SK-N-SH (cell line): ENCODE measurements at regions not wholly inside any gene's neighbourhood (a gene's known extent, or its start where the extent isn't known, plus 50 kb on each side); places are given as distances from the start of the nearest gene placed in this dataset.
"Not testable (repeated sequence)": the region's sequence is repeated elsewhere in the genome, so short reads cannot be mapped to it uniquely, and the experiment has no call there.

Source experiments
- CTCF ChIA-PET: fragments of 300-600, 350-600 bp; formaldehyde crosslinking; extraction: SDS; loops from one replicate; lab custom pipeline; 2021; lab: Yijun Ruan, JAX
- POLR2A ChIA-PET: fragments of 350-600 bp; sonication (Branson Sonifier 250); formaldehyde crosslinking; extraction: SDS; loops from one replicate; lab custom pipeline; 2020; ENCODE audit warnings: antibody characterized with exemption, inconsistent platforms; lab: Yijun Ruan, JAX
- DNase-seq: peaks from one replicate; pipeline ENCODE4 v3.0.0; 2012
- H2AFZ ChIP-seq: fragments of 200-600 bp; sonication (generic); 2 replicates; pipeline ENCODE4 v1.8.1; 2016; ENCODE audit warnings: antibody characterized with exemption, mild to moderate bottlenecking, low read depth
- H3F3A ChIP-seq: fragments of 200-600 bp; sonication (generic); replicated peaks from 2 replicates; pipeline ENCODE3; 2016; ENCODE audit warnings: antibody characterized with exemption, mild to moderate bottlenecking; ENCODE audit not compliant: insufficient read depth
- H3K27ac ChIP-seq, 2 experiments: fragments of 200-500 bp in 1 of 2; fragments of 200-600 bp in 1 of 2; sonication (Bioruptor generic) in 1 of 2; sonication (generic), shearing (Covaris generic) in 1 of 2; 2 replicates each; pipeline versions ENCODE4 v1.5.1 to v1.6.1; 2014 to 2016; ENCODE audit warnings: low read depth in 2 of 2, inconsistent platforms in 1 of 2, low read length in 1 of 2, mild to moderate bottlenecking in 1 of 2, mixed read lengths in 1 of 2
- H3K27me3 ChIP-seq: fragments of 200-600 bp; sonication (generic), shearing (Covaris generic); 2 replicates; pipeline ENCODE4 v1.6.1; 2016; ENCODE audit warnings: mixed run types; ENCODE audit not compliant: insufficient read depth
- H3K36me3 ChIP-seq, 2 experiments: fragments of 200-500 bp in 1 of 2; fragments of 200-600 bp in 1 of 2; sonication (Bioruptor generic) in 1 of 2; sonication (generic) in 1 of 2; replicated peaks in 1 of 2; 2 replicates each; pipeline versions ENCODE3 to v1.5.1; 2014 to 2016; ENCODE audit warnings: low read length in 1 of 2, mild to moderate bottlenecking in 1 of 2; ENCODE audit not compliant: insufficient read depth in 2 of 2, control insufficient read depth in 1 of 2
- H3K4me1 ChIP-seq, 2 experiments: fragments of 200-500 bp in 1 of 2; fragments of 200-600 bp in 1 of 2; sonication (Bioruptor generic) in 1 of 2; sonication (generic), shearing (Covaris generic) in 1 of 2; 2 replicates each; pipeline versions ENCODE4 v1.5.1 to v1.6.1; 2014 to 2016; ENCODE audit warnings: low read depth in 1 of 2, low read length in 1 of 2, mixed run types in 1 of 2; ENCODE audit not compliant: insufficient read depth in 2 of 2, control insufficient read depth in 1 of 2
- H3K4me2 ChIP-seq: fragments of 200-600 bp; sonication (generic), shearing (Covaris generic); 2 replicates; pipeline ENCODE4 v1.6.1; 2017; ENCODE audit warnings: mixed run types
- H3K4me3 ChIP-seq, 2 experiments: fragments of 200-500 bp in 1 of 2; fragments of 200-600 bp in 1 of 2; sonication (Bioruptor generic) in 1 of 2; sonication (generic), shearing (Covaris generic) in 1 of 2; 2 replicates each; pipeline versions ENCODE4 v1.5.1 to v1.8.1; 2014 to 2016; ENCODE audit warnings: low read depth in 2 of 2, inconsistent platforms in 1 of 2, low read length in 1 of 2, mild to moderate bottlenecking in 1 of 2, mixed read lengths in 1 of 2, moderate library complexity in 1 of 2
- H3K79me2 ChIP-seq: fragments of 200-600 bp; sonication (generic); 2 replicates; pipeline ENCODE4 v1.8.1; 2017; ENCODE audit warnings: mild to moderate bottlenecking; ENCODE audit not compliant: insufficient read depth
- H3K9ac ChIP-seq: fragments of 200-600 bp; sonication (generic); 2 replicates; pipeline ENCODE4 v1.6.1; 2017; ENCODE audit warnings: mixed run types
- H3K9me2 ChIP-seq: fragments of 200-600 bp; sonication (generic); 2 replicates; pipeline ENCODE4 v1.6.1; 2017; ENCODE audit warnings: mixed run types
- H3K9me3 ChIP-seq: fragments of 200-600 bp; sonication (generic); 2 replicates; pipeline ENCODE4 v1.6.1; 2017; ENCODE audit warnings: mixed run types, mild to moderate bottlenecking, moderate library complexity
- H4K20me1 ChIP-seq: fragments of 200-600 bp; sonication (generic); 2 replicates; pipeline ENCODE4 v1.6.1; 2017; ENCODE audit warnings: mild to moderate bottlenecking, mixed run types; ENCODE audit not compliant: insufficient read depth
- ELF1 ChIP-seq: IDR thresholded peaks from 2 replicates; pipeline ENCODE4 v1.4.0; 2012
- FOXJ3 ChIP-seq: sonication (generic); formaldehyde crosslinking; IDR thresholded peaks from 2 replicates; pipeline ENCODE4 v1.5.1; 2020; ENCODE audit warnings: mild to moderate bottlenecking, missing genetic modification reagents
- GATA2 ChIP-seq: sonication (generic); formaldehyde crosslinking; IDR thresholded peaks from 2 replicates; pipeline ENCODE4 v1.5.0; 2020; ENCODE audit warnings: mild to moderate bottlenecking, missing genetic modification reagents
- MXI1 ChIP-seq: IDR thresholded peaks from 2 replicates; pipeline ENCODE4 v1.6.1; 2012; ENCODE audit warnings: mild to moderate bottlenecking, low read depth, low read length, improper control_type of control experiment
- RCOR1 ChIP-seq: fragments of 150-350 bp; IDR thresholded peaks from 2 replicates; pipeline ENCODE4 v1.6.1; 2017; ENCODE audit warnings: antibody characterized with exemption, low read length
- REST ChIP-seq: IDR thresholded peaks from 2 replicates; pipeline ENCODE4 v1.6.1; 2012; ENCODE audit warnings: mild to moderate bottlenecking, low read depth, low read length, moderate library complexity
- RFX5 ChIP-seq: IDR thresholded peaks from 2 replicates; pipeline ENCODE4 v1.6.1; 2012; ENCODE audit warnings: mild to moderate bottlenecking, improper control_type of control experiment, low read length
- RXRA ChIP-seq: IDR thresholded peaks from 2 replicates; pipeline ENCODE4 v1.4.0; 2012; ENCODE audit warnings: low read depth, mild to moderate bottlenecking, borderline replicate concordance
- SIN3A ChIP-seq: IDR thresholded peaks from 2 replicates; pipeline ENCODE4 v1.6.1; 2012; ENCODE audit warnings: low read depth, mild to moderate bottlenecking, low read length, moderate library complexity, borderline replicate concordance
- SMC3 ChIP-seq: IDR thresholded peaks from 2 replicates; pipeline ENCODE4 v1.6.1; 2012; ENCODE audit warnings: low read depth, low read length, improper control_type of control experiment
- TAF1 ChIP-seq: IDR thresholded peaks from 2 replicates; pipeline ENCODE4 v1.6.1; 2012; ENCODE audit warnings: low read depth, mild to moderate bottlenecking, low read length, moderate library complexity, borderline replicate concordance
- TCF12 ChIP-seq: IDR thresholded peaks from 2 replicates; pipeline ENCODE4 v1.4.0; 2012
- YY1 ChIP-seq: IDR thresholded peaks from 2 replicates; pipeline ENCODE4 v1.4.0; 2012; ENCODE audit warnings: low read depth, mild to moderate bottlenecking
- WGBS: methylation state at CpG from one replicate; pipeline ENCODE4 v1.1.6; 2017; ENCODE audit warnings: low lambda C conversion rate; 5-methylcytosine and 5-hydroxymethylcytosine counted together

GRCh38 chr3:20552605-20553275 is 366.7 kb upstream of the SGO1 start:
- ChIA-PET CTCF (no interaction called here), POLR2A (no interaction called here)
- Histone ChIP-seq H3K4me3 (no peak overlapping the region), H4K20me1 (no peaks in the 10 kb centered on the region), H3K27ac (no peak overlapping the region), H3K9ac (no peak overlapping the region), H3F3A (no peaks in the 10 kb centered on the region), H3K4me1 (no peaks in the 10 kb centered on the region), H3K27me3 (no peaks in the 10 kb centered on the region), H3K79me2 (no peaks in the 10 kb centered on the region), H2AFZ (no peak overlapping the region), H3K9me2 (no peaks in the 10 kb centered on the region), H3K9me3 (no peaks in the 10 kb centered on the region), H3K4me2 (no peak overlapping the region), H3K36me3 (no peaks in the 10 kb centered on the region)
- no peak for TF ChIP-seq MXI1
- no peak for TF ChIP-seq TAF1
- no peak for TF ChIP-seq YY1
- TF ChIP-seq GATA2 (CRISPR knock-in tag) = no peak
- WGBS = 80% methylated on average over 6 of the region's 16 CpGs
- no peak for DNase-seq

DNA sequence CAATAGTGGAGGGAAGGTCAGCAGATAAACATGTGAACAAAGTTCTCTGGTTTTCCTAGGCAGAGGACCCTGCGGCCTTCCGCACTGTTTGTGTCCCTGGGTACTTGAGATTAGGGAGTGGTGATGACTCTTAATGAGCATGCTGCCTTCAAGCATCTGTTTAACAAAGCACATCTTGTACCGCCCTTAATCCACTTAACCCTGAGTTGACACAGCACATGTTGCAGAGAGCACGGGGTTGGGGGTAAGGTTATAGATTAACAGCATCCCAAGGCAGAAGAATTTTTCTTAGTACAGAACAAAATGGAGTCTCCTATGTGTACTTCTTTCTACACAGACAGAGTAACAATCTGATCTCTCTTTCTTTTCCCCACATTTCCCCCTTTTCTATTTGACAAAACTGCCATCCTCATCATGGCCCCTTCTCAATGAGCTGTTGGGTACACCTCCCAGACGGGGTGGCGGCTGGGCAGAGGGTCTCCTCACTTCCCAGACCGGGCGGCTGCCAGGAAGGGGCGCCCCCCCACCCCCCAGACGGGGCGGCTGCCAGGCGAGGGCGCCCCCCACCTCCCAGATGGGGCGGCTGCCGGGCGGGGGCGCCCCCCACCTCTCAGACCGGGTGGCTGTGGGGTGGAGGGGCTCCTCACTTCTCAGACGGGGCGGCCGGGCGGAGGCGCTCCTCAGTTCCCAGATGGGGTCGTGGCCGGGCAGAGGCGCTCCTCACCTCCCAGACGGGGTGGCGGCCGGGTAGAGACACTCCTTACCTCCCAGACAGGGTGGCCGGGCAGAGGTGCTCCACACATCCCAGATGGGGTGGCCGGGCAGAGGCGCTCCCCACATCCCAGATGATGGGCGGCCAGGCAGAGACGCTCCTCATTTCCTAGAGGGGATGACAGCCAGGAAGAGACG is 361.6 kb upstream of the SGO1 start:
- H3K9me2 ChIP-seq, H3K79me2 ChIP-seq, H3K9me3 ChIP-seq, H3K9ac ChIP-seq, H3K4me2 ChIP-seq, H3K27ac ChIP-seq, H3K4me1 ChIP-seq, H2AFZ ChIP-seq, CTCF ChIA-PET, H3K27me3 ChIP-seq, H4K20me1 ChIP-seq, H3F3A ChIP-seq, DNase-seq, H3K4me3 ChIP-seq, H3K36me3 ChIP-seq, POLR2A ChIA-PET: not testable (repeated sequence)
- WGBS = 92% methylated on average over 10 of the region's 35 CpGs

DNA sequence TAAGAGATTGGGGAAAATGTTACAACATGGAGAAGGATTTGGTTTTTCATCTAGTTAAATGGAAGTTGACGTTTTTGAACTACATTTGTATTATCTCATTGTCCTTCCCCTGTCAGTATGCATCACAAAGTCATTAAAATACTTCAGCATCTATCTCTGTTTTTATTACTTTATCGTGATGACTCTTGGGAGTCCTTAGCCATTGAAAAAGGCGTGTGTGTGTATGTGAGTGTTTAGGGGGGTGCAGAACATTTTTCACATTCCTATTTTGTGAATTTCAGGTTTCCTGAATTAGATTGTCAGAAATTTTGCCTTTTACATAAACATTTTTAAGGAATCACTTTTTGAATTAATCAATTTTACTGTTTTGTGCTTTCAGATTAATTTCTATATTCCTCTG is 360.6 kb upstream of the SGO1 start:
- no peak overlapping the region for H3K4me3 ChIP-seq
- H3K9ac ChIP-seq = no peak overlapping the region
- H3K4me2 ChIP-seq = no peak overlapping the region
- H4K20me1 ChIP-seq = no peaks in the 10 kb centered on the region
- H3K27me3 ChIP-seq = no peaks in the 10 kb centered on the region
- H3F3A ChIP-seq = no peaks in the 10 kb centered on the region
- WGBS = 47% methylated on average over 3 of the region's 3 CpGs
- H3K79me2 ChIP-seq = no peaks in the 10 kb centered on the region
- H3K36me3 ChIP-seq = no peaks in the 10 kb centered on the region
- no peak overlapping the region for H2AFZ ChIP-seq
- H3K4me1 ChIP-seq = peaks cover 0 to 1% of the 10 kb centered on the region in 2 experiments; a peak in 2 of 4 replicates
- H3K27ac ChIP-seq = peak overlapping the region in 1 of 2 experiments; percentile 23; a peak in 1 of 4 replicates
- CTCF ChIA-PET = no interaction called here
- TF ChIP-seq TCF12 (no peak), SIN3A (no peak), ELF1 (no peak), FOXJ3 (CRISPR knock-in tag) (no peak), RCOR1 (no peak), RXRA (no peak), RFX5 (no peak), REST (no peak), GATA2 (CRISPR knock-in tag) (no peak), SMC3 (no peak)
- no peaks in the 10 kb centered on the region for H3K9me2 ChIP-seq
- DNase-seq = no peak
- no peaks in the 10 kb centered on the region for H3K9me3 ChIP-seq
- POLR2A ChIA-PET = no interaction called here
